Fibroblast of mammary gland (primary cell): ENCODE measurements at regions not wholly inside any gene's neighbourhood (a gene's known extent, or its start where the extent isn't known, plus 50 kb on each side); places are given as distances from the start of the nearest gene placed in this dataset.
"Not testable (repeated sequence)": the region's sequence is repeated elsewhere in the genome, so short reads cannot be mapped to it uniquely, and the experiment has no call there.

Source experiments
- DNase-seq: peaks from one replicate; pipeline ENCODE4 v3.0.0-alpha.2; 2010; ENCODE audit warnings: low read depth
- H3K4me3 ChIP-seq: 2 replicates; pipeline ENCODE4 v1.5.1; 2011; ENCODE audit warnings: low read depth, mild to moderate bottlenecking, low read length, moderate library complexity; ENCODE audit not compliant: control insufficient read depth
- CTCF ChIP-seq: conservative IDR thresholded peaks from 2 replicates; pipeline ENCODE4 v1.5.1; 2011; ENCODE audit warnings: low read depth, low read length, inconsistent platforms; ENCODE audit not compliant: control insufficient read depth, insufficient read depth

GRCh38 chr7:13024121-13024674 lies 336.8 kb downstream of the ARL4A start:
- peak; percentile 42 for DNase-seq
- TF ChIP-seq CTCF: no peak
- no peak overlapping the region for H3K4me3 ChIP-seq

- H3K4me3 ChIP-seq, DNase-seq: not testable (repeated sequence)
Observed at GRCh38 chr7:13025043-13025442, 337.6 kb downstream of the ARL4A start.

GRCh38 chr7:13027321-13027720 lies 339.9 kb downstream of the ARL4A start:
- no peak overlapping the region for H3K4me3 ChIP-seq
- no peak for DNase-seq
- TF ChIP-seq CTCF: no peak

- DNase-seq: no peak
- no peak for TF ChIP-seq CTCF
- no peak overlapping the region for H3K4me3 ChIP-seq
Observed at GRCh38 chr7:13028036-13028824, 340.8 kb downstream of the ARL4A start.

- H3K4me3 ChIP-seq: no peak overlapping the region
- no peak for TF ChIP-seq CTCF
- peak; percentile 14 for DNase-seq
Observed at GRCh38 chr7:13028825-13029099, 341.3 kb downstream of the ARL4A start.

- TF ChIP-seq CTCF: no peak
- no peak overlapping the region for H3K4me3 ChIP-seq
- DNase-seq: peak; percentile 37
Observed at GRCh38 chr7:13031468-13031867, 344.0 kb downstream of the ARL4A start.

- DNase-seq: no peak
- H3K4me3 ChIP-seq: no peak overlapping the region
- TF ChIP-seq CTCF: no peak
Observed at GRCh38 chr7:13032084-13032483, 344.7 kb downstream of the ARL4A start.
